Smooth muscle cell (in vitro differentiated cells): ENCODE measurements at regions not wholly inside any gene's neighbourhood (a gene's known extent, or its start where the extent isn't known, plus 50 kb on each side); places are given as distances from the start of the nearest gene placed in this dataset.

Source experiments
- DNase-seq: peaks from one replicate; lab custom pipeline; 2025; ENCODE audit not compliant: unreplicated experiment; lab: John Stamatoyannopoulos, UW
- H2AFZ ChIP-seq: fragments of 200-600 bp; sonication (generic); 2 replicates; pipeline ENCODE4 v1.6.0; 2016; ENCODE audit warnings: antibody characterized with exemption, low read depth, mild to moderate bottlenecking
- H3F3A ChIP-seq: fragments of 200-600 bp; sonication (generic); 2 replicates; pipeline ENCODE4 v1.6.0; 2017; ENCODE audit warnings: antibody characterized with exemption, low read depth
- H3K27ac ChIP-seq: fragments of 200-600 bp; sonication (generic); 2 replicates; pipeline ENCODE4 v1.5.1; 2016; ENCODE audit warnings: low read depth, mild to moderate bottlenecking
- H3K27me3 ChIP-seq: fragments of 200-600 bp; sonication (generic); 2 replicates; pipeline ENCODE4 v1.6.1; 2016; ENCODE audit warnings: low read depth, mild to moderate bottlenecking
- H3K36me3 ChIP-seq: fragments of 200-600 bp; sonication (generic); 2 replicates; pipeline ENCODE4 v1.5.1; 2016; ENCODE audit warnings: low read depth
- H3K4me1 ChIP-seq: fragments of 200-600 bp; sonication (generic); 2 replicates; pipeline ENCODE4 v1.5.1; 2016; ENCODE audit warnings: low read depth
- H3K4me2 ChIP-seq: fragments of 200-600 bp; sonication (generic); 2 replicates; pipeline ENCODE4 v1.6.0; 2016; ENCODE audit warnings: mild to moderate bottlenecking
- H3K4me3 ChIP-seq: fragments of 200-600 bp; sonication (generic); 2 replicates; pipeline ENCODE4 v1.5.1; 2016; ENCODE audit warnings: mild to moderate bottlenecking
- H3K79me2 ChIP-seq: fragments of 200-600 bp; sonication (generic); 2 replicates; pipeline ENCODE4 v1.6.0; 2016; ENCODE audit warnings: low read depth, mild to moderate bottlenecking
- H3K9ac ChIP-seq: fragments of 200-600 bp; sonication (generic); 2 replicates; pipeline ENCODE4 v1.6.0; 2016; ENCODE audit warnings: low read depth
- H3K9me3 ChIP-seq: fragments of 200-600 bp; sonication (generic); replicated peaks from 2 replicates; pipeline ENCODE4 v1.5.1; 2016; ENCODE audit warnings: low read depth
- H4K20me1 ChIP-seq: fragments of 200-600 bp; sonication (generic); 2 replicates; pipeline ENCODE4 v1.6.0; 2016; ENCODE audit warnings: low read depth
- CTCF ChIP-seq: fragments of 200-600 bp; sonication (generic); IDR thresholded peaks from 2 replicates; pipeline ENCODE4 v1.5.1; 2017; ENCODE audit warnings: borderline replicate concordance, mild to moderate bottlenecking, antibody characterized with exemption; ENCODE audit not compliant: insufficient read depth, poor library complexity, severe bottlenecking
- WGBS: methylation state at CpG from one replicate; pipeline ENCODE4 v1.1.7; 2016; ENCODE audit warnings: low lambda C conversion rate; 5-methylcytosine and 5-hydroxymethylcytosine counted together

GRCh38 chr2:216971593-216971992 is 111.7 kb upstream of the TNP1 start:
- Histone ChIP-seq H3K4me2 (no peak overlapping the region), H3K79me2 (no peaks in the 10 kb centered on the region), H2AFZ (no peak overlapping the region), H3F3A (no peaks in the 10 kb centered on the region), H3K9ac (no peak overlapping the region), H3K9me3 (no peaks in the 10 kb centered on the region), H3K4me1 (no peaks in the 10 kb centered on the region), H4K20me1 (no peaks in the 10 kb centered on the region), H3K27ac (no peak overlapping the region), H3K27me3 (no peaks in the 10 kb centered on the region), H3K4me3 (no peak overlapping the region), H3K36me3 (no peaks in the 10 kb centered on the region)
- no peak for DNase-seq
- WGBS = 97% methylated on average over 2 of the region's 2 CpGs
- no peak for TF ChIP-seq CTCF

GRCh38 chr2:216970359-216970915 is 110.6 kb upstream of the TNP1 start:
- Histone ChIP-seq H2AFZ (no peak overlapping the region), H3K27ac (no peak overlapping the region), H3K4me3 (no peak overlapping the region), H3K9ac (no peak overlapping the region), H4K20me1 (no peaks in the 10 kb centered on the region), H3K79me2 (no peaks in the 10 kb centered on the region), H3K4me1 (no peaks in the 10 kb centered on the region), H3K4me2 (no peak overlapping the region), H3K36me3 (no peaks in the 10 kb centered on the region), H3K9me3 (no peaks in the 10 kb centered on the region), H3F3A (no peaks in the 10 kb centered on the region), H3K27me3 (no peaks in the 10 kb centered on the region)
- WGBS = 90% methylated on average over 2 of the region's 2 CpGs
- no peak for TF ChIP-seq CTCF
- no peak for DNase-seq

- H3K9ac ChIP-seq = no peak overlapping the region
- H3K4me2 ChIP-seq = no peak overlapping the region
- no peaks in the 10 kb centered on the region for H4K20me1 ChIP-seq
- H3K27me3 ChIP-seq = no peaks in the 10 kb centered on the region
- no peaks in the 10 kb centered on the region for H3K9me3 ChIP-seq
- H3K36me3 ChIP-seq = no peaks in the 10 kb centered on the region
- no peak for DNase-seq
- no peaks in the 10 kb centered on the region for H3K4me1 ChIP-seq
- 100% methylated on average over 1 of the region's 1 CpG for WGBS
- no peak for TF ChIP-seq CTCF
- H3K4me3 ChIP-seq = no peak overlapping the region
- H2AFZ ChIP-seq = no peak overlapping the region
- no peaks in the 10 kb centered on the region for H3F3A ChIP-seq
- no peak overlapping the region for H3K27ac ChIP-seq
- no peaks in the 10 kb centered on the region for H3K79me2 ChIP-seq
Observed at GRCh38 chr2:216967889-216968288, 108.0 kb upstream of the TNP1 start.

GRCh38 chr2:216960671-216961268 is 100.9 kb upstream of the TNP1 start:
- Histone ChIP-seq H2AFZ (peak overlapping the region; percentile 7), H3K27me3 (no peaks in the 10 kb centered on the region), H3K9me3 (no peaks in the 10 kb centered on the region), H3K4me2 (peak overlapping the region; percentile 15), H4K20me1 (no peaks in the 10 kb centered on the region), H3F3A (no peaks in the 10 kb centered on the region), H3K4me1 (no peaks in the 10 kb centered on the region), H3K9ac (no peak overlapping the region), H3K27ac (no peak overlapping the region), H3K36me3 (no peaks in the 10 kb centered on the region), H3K79me2 (no peaks in the 10 kb centered on the region), H3K4me3 (no peak overlapping the region)
- no peak for DNase-seq
- TF ChIP-seq CTCF = no peak
- WGBS = 45% methylated on average over 6 of the region's 6 CpGs
